Caki2 (cell line): ENCODE measurements at regions not wholly inside any gene's neighbourhood (a gene's known extent, or its start where the extent isn't known, plus 50 kb on each side); places are given as distances from the start of the nearest gene placed in this dataset.

ENCODE experiments used
- DNase-seq: peaks from one replicate; pipeline ENCODE4 v3.0.0-alpha.2; 2015; ENCODE audit warnings: low read depth
- in situ Hi-C: cut with HindIII; loops from 2 replicates; pipeline ENCODE4 v1.10.0; 2016; ENCODE audit warnings: low sequenced_read_pairs, low pct_unique_long_range_greater_than_20kb, mixed read lengths

DNA sequence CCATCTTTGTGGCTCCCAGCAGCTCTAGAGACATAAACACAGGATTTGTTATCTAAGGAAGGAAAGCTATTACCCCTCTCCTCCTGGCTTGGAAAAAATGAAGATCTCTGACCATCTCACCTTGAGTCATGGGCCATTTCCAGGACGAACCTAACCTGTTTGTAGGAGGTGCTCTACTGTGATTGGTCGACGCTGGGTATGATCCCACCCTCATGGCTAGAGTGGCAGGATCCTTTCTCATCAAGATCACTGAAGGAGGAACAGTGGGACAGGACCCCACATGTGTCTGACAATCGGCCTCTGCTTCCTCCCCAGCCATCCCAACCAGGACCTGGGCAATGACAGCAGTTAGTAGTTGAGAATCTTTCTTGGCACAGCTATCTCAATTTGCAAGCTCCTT lies 144.1 kb downstream of the EMX2 start:
- in situ Hi-C loops, result no loop called here
- DNase-seq, result no peak

DNA sequence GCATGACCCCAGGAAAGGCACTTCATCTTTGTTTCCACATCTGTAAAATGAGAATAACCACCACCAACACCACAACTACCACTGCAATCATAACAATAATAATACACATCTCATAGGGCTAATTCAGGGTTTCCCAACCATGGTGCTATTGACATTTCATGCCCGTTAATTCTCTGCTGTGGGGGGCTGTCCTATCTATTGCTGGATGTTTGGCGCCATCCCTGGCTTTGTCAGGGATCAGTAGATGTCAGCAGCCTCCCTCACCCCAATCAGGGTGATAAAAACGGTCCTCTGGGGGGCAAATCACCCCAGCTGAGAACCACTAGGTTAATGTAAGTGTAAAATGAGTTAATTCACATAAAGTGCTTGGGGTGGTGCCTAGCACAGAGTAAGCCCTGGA lies 145.8 kb downstream of the EMX2 start:
- DNase-seq, result no peak
- in situ Hi-C loops, result no loop called here

DNA sequence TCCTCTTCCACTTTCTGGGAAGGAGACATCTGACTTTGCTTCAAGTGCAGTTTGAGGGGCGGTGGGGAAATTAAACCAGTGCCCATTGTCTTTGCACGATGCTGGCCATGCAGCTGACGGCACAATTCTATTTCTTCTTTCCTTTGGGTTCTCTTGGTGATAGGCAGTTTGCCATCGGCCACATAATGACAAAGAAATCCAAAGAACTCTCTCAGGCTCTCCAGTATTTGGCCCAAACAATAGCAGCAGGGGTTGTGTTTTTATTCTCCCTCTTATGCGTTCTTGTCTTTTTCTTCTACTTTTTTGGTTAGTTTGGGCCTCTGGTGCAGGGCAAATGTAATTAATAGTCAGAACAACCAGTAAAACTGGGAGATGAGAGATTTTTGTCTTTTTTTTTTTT lies 147.0 kb downstream of the EMX2 start:
- in situ Hi-C loops, result no loop called here
- no peak for DNase-seq

- no peak for DNase-seq
- in situ Hi-C loops, result no loop called here
Measured at GRCh38 chr10:117690359-117690758, 147.8 kb downstream of the EMX2 start.

DNA sequence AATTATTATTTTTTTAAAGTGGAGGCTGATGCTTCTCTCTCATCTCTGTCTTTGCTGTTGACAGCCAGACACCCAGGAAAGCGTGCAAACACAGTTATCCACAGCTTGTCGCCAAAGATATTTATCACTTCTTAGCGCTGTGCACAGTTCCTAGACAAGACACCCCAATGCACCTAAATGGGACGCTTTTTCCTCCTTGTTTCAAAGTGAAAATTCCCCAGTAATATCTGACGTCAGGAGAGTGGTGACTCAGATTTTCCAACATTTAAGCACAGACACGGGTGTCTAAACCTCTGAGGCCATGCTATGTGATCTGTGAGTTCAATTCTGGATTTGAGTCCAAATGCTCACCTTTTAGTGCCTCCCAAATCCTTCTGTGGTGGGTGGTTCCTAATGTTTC lies 151.6 kb downstream of the EMX2 start:
- in situ Hi-C loops, result no loop called here
- no peak for DNase-seq

DNA sequence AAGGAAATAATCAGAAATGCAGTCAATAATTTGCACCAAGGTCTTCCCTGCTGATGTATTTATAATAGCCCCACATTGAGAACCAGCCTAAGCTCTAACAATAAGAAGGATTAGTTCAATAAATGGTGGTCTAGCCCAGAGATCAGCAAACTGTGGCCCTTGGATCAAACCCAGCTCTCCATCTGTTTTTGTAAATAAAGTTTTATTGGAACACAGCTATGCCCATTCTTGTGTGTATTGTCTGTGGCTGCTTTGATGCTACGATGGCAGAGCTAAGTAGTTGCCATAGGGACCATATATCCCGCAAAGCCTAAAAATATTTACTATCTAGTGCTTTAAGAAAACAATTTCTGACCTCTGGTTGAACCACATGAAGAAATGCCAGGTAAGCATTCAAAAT lies 154.9 kb downstream of the EMX2 start:
- in situ Hi-C loops, result no loop called here
- DNase-seq, result no peak

DNA sequence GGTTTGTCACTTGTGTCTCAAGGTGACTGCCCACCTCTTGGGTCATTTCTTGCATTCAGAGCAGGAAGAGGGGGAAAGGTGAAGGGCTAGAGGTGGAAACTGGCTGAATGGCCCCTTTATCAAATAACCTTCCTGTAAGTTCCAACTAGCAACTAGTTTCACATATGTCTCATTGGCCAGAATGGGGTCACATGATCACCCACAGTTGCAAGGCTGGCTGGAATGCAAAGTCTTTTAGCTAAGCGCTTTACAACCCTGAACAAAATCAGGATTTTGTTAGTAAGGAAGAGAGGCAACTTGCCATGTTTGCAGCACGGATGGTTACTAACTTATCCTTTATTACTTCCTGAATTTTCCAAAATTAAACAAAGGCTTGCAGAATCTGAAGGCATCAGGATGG lies 156.3 kb downstream of the EMX2 start:
- DNase-seq, result no peak
- in situ Hi-C loops, result no loop called here

DNA sequence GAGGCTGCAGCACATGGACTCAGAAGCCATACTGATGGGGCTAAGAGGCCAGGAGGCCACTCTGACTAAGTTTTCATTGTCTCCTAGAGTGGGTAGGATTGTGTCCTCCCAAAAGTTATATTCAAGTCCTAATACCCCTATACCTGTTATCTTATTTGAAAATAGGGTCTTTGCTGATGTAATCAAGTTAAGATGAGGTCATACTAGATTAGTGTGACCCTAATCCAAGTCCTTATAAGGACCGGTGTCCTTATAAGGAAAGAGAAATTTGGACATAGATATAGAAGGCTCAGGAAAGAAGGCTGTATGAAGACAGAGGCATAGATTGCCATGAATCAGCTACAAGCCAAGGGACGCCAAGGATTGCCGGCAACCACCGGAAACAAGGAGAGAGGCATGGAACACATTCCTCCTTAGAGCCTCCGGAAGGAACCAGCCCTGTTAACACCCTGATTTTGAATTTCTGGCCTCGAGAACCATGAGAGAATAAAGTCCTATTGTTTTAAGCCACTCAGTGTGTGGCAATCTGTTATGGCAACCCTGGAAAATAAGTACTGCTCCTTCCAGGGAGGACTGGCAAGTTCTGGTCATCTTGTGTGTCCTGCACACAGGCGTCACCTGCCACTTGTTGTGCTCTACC lies 157.0 kb downstream of the EMX2 start:
- no peak for DNase-seq
- in situ Hi-C loops, result no loop called here

- in situ Hi-C loops, result no loop called here
- no peak for DNase-seq
Measured at GRCh38 chr10:117710181-117710798, 167.7 kb downstream of the EMX2 start.

DNA sequence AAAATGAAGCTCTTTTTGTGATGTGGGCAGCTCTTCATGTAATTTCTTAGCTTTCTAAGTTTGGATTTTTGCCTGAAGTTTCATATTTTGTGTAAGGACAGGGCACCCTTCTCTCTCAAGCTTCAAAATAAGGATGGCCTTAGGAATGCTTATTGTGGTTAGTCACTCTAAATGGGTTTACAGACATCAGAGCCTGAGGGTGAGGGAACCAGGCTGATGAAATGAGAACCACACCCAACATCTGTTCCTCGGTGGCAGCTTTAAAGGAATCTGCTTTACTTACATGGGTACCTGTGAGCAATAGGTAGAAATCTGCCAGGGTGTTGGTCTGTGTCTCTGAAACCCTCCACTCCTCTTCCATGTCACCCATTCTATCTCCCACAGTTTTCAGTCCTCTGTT lies 174.3 kb downstream of the EMX2 start:
- DNase-seq, result no peak
- in situ Hi-C loops, result no loop called here

DNA sequence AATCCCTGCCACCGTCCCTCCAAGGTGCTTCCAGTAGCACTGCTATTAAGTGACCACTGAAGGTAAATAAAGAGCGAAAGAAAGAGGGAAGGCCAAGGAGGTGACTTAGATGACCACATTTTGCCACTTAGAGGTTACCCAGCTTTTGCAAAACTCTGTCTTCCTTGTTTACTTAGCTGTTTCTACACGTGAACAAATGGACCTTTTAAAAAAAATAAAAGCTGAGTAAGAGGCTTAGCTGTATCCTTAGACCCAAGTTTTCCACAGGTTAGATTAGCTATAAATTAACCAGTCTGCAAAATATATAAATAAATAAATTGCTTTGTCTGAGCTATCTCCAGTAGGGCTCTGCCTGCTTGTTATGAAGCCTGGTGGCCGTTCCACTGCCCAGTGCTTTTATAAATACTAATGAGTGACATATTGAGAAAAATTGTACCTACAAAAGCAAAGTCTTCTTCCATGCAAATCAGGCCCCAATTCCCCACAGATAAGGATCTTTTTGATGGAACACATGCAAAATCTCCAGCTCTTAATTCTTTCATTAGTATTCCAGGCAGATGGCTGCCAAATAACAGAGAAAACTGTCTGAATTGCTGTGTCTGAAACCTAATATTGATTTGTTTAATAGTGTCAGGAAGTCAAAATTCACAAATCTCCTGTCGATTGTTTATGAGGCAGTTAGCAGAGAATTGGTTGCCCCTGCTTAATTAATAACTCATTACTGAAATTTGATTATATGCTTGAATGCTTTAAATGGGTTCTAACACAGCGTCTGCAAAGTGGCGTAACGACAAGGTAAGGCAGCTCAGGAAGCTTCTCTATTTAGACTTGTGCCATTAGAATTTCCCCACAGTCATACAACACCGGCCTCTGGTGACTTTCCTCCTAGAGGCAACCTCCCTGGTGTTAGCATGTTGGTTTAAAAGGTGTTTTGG lies 176.7 kb downstream of the EMX2 start:
- peak; percentile 79 for DNase-seq
- in situ Hi-C loops, result no loop called here

DNA sequence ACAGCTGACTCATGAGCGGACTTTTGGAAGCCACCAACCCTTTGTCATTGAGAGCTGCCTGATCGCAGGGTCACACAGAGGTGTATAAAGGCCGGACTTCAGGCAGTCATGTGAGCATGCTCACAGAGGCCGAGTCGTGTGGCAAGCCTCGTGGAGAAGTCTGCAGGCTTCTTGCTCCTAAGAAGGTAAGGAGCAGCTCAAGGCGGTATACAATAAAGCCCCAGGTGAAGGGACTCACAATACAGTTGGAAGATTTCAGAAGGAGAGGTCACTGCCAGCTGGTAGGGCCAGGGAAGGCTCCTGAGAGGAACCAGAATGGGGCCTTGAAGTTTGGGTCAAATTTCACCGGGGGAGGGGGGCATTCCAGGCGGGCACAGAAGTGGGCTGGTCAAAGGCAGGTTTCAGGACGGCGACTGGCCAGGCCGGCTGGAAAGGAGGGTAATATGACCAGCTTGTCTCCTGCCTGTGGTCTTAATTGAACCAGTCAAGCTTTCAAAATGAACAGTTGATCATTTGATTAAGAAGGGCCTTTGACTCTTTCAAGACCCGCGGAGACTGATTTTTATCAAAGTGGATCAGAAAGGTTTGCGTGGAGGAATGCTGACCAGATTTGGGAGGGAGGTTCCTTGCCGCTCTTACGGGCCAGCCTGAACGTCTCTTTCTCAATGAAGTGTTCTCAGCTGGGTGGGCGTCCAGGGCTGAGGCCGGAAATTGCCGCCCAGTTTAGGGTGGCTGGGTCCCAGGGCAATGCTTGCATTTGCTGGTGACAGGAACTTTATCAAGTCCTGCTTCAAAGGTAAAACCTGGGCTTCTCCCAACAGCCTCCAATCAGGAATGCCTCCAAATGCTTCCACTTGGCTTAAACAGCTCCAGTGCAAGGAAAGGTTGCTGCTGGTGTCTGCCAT lies 178.6 kb downstream of the EMX2 start:
- DNase-seq, result no peak
- in situ Hi-C loops, result no loop called here

DNA sequence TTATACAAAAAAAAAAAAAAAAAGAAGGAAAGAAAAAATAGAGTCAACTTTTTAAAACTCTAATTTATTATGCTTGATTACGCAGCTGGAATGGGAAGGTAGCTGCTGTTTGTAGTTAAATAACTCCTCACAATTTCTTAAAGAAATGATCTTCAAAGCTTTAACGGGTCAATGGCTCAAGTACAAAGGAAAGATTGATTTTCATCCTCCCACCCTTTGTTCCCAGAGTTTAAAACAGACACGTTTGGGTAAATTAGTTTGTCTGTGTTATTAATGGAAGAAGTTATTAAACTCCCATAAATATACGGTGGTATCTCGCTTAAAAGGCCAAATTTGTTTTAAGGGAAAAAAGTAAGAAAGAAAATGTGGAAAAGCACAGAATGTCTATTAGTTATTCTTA lies 179.3 kb downstream of the EMX2 start:
- in situ Hi-C loops, result no loop called here
- DNase-seq, result no peak

DNA sequence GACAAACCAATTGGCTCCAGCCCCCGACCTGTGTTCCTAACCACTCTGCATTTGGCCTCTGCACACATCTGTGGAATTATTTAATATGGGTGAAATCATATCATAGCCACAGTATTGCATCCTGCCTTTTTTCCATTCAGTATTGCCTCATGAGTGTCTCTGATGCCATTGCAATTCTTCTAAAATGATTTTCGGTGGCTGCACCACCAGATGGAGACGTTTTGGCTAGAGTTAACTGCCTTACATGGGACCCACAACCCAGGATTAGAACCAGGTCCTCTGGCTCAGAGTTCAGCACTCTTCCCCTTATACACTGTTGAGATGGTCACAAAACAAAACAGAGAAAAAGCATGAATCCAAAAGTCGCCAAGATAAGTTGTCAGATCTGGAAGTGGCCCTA lies 180.8 kb downstream of the EMX2 start:
- no peak for DNase-seq
- in situ Hi-C loops, result no loop called here

DNA sequence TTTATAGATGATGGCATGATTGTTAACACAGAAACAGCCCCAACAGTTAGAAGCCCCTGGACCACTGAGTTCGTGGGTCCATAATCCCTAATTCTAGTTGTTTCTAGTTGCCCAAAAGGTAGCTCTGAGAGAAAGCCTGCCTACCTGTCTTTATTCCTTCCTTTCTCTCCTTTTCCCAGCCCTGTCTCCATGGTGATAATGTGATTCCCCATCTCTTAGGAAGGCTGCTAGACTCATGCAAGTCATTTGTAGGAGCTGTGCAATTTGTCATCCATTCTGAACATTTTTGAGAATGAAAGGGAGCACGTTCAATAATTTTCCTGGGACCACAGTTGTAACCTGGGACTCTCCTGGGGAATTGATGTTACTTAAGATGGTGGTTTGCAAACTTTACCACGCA lies 183.4 kb downstream of the EMX2 start:
- in situ Hi-C loops, result no loop called here
- DNase-seq, result no peak

- DNase-seq, result no peak
- in situ Hi-C loops, result no loop called here
Measured at GRCh38 chr10:117726596-117727295, 184.2 kb downstream of the EMX2 start.

DNA sequence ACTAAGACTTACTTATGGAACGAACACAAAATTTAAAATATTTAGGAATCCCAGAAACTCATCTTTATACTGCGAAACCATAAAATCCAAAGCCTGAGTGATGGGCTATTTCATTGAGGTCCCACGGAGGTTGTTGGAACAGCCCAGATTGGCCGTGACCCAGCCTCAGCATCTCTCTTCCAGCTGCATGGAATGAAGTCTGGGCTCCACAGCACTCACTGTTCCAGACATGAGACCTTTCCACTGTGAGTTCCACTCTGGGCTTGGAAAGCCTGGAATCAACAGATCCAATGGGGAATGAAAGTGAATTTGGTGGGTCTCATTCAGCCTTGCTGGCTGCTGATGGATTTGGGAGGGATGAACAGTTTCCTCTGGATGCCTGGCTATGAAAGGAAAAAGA lies 184.9 kb downstream of the EMX2 start:
- no peak for DNase-seq
- in situ Hi-C loops, result no loop called here

DNA sequence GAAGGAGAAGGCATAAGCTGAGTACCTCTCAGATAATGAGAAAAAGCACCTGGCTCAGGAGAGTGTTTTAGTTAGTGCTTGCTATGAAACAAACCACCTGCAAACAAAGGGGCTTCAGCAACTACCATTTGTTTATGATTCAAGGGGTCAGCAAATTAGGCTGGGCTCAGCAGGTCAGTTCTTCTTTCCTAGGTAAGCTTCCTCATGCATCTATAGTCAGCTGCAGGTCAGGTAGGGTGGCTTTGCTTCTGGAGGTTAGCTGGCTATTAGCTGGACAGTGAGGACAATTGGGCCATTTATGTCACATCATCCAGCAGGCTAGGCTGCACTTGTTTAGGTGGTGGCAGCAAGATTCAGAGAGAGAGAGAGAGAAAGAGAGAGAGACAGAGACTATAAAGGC lies 185.5 kb downstream of the EMX2 start:
- DNase-seq, result no peak
- in situ Hi-C loops, result no loop called here
